ENCODE measurements at regions not wholly inside any gene's neighbourhood (a gene's known extent, or its start where the extent isn't known, plus 50 kb on each side); places are given as distances from the start of the nearest gene placed in this dataset.

DNA sequence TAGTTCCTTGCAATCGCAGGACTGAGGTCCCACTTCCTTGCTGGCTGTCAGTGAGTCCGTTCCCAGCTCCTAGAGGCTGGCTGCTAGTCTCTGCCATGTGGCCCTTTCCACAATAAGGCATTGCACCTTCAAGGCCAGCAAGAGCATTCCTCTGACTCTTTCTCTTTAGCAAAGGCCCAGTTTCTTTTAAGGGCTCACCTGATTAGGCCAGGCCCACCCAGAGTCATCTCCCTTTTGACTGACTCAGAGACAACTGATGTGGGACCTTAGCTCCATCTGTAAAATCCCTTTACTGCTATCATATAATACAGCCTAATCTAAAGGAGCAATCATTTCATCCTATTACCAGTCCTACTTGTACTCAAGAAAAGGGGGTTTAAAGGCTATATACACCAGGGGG is 278.2 kb downstream of the SLC4A3 start:
- no peak for DNase-seq

DNA sequence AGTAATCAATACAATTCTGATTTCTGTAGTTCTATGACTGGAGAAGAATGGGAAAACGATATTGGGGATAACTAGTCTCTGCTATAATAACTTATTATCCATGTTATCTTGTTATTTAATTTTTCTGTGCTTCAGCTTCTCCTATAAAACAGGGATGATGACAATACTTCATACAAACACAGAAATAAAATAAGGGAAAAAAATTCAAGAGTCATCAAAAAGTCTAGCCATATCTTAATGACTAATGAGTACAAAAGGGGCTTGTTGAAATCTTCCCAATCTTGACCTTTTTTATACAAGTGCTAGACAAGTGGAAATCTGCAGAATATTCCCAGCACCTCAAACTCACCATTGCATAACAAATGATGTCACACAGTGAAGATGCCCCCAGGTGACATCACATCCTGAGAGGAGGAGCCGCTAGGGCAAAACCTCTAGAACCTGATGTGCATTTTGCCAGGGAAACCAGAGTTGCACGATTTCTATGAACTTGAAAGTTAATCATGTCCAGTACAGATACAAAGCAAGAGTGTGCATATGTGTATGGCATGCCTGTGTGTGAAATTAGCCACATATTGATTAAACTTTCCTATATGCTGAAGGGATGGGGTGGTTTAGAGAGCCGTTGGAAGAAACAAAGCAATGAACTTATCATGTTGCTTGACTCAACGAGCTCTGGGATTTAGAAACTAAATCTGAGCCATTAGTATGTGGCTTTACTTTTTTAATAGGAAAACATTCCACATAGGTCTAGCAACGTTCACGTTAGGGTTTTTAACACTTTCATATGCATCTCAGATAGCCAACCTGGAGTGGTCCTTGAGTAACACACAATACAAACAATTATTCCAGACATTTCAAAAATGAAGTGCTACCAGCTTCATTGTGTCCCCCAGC is 278.9 kb downstream of the SLC4A3 start:
- DNase-seq: no peak

DNA sequence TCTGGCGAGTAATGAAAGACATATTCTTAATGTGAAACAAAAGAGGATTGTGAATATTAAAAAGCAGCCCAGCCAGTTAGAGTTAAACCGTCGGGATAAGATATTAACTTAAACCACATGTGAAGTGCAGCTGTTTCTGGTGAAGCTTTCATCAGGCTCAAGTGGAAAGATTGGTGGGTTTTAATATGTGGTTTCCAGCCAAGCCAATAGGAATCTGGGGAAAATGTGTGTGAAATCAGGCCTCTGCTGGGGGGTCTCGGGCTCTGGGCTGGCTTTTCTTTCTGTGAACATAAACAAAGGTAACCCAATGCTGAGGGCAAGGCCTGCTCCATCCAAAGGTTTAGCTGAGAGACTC is 279.6 kb downstream of the SLC4A3 start:
- no peak for DNase-seq

DNA sequence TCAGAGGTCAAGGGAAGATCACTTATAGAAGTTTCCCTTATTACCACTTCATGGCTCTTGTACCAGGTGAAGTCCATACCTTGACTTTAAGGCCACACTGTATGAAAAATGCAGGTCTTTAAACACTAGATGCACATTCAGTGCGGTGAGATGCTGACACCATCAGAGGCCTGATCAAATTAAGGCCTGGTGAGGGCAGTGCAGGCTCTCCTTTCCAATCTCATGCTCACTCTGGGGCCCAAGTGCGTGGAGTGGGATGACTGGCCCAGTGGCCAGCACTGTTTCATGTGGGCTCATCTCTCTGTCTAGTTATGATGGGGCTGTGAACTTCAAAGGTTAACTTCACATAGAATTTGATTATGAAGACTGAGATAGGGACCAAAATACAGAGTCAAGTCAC is 281.1 kb downstream of the SLC4A3 start:
- no peak for DNase-seq

DNA sequence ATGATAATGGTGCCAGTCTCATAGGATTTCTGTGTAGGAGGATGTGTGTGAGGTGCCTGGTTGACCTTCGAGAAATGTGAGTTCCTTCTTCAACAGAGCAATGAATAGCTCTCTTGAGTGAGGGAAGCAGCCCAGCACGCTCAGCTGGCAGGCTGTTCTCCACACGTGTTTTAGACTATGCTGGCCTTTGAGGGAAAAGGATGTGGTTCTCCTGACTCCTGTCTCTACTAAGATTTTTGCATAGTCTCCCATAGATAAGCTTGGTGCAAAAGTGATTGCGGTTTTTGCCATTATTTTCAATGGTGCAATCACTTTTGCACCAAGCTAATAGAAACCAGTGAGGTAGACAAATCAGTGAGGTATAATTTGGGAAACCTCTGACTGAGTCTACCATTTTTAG is 284.1 kb downstream of the SLC4A3 start:
- no peak for DNase-seq

DNA sequence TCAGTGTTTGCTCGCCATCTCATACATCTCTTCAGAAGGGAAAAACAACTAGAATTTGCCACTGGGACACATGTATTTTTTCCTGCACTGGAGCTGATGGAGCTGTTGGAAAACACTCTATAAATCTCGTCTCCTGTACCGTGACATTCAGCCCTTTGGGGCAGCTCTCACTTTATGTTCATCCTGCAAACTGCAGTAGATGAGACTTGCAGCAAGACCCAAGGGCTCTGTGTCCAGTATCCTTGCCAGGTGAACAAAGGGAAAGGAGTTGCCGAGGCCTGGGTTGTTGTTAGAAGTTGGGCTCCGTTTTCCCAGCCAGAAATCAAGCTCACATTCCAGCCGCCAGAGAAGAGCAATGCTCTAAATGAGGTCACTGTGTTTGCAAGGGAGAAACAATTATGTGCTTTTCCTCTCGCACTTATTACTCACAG is 285.1 kb downstream of the SLC4A3 start:
- DNase-seq: peak; percentile 31

DNA sequence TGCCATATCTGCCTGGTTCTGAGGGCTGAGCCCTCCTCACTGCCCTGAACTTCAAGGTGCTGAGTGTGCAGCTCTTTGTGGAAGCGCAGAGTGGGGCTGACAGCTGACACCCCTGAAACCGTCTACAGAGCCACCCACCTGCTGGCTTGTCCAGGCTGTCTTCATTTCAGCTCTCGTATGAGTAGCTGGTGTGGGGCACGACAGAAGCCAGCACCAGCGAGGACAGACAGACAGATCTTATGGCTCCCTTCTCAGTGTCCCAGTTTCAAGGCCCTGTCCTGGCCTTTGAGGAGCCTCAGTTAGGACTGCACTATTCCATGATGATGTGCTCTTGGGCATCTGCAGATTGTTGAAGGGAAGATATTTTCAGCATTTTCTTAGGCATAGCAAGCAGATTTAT is 287.1 kb downstream of the SLC4A3 start:
- no peak for DNase-seq

DNA sequence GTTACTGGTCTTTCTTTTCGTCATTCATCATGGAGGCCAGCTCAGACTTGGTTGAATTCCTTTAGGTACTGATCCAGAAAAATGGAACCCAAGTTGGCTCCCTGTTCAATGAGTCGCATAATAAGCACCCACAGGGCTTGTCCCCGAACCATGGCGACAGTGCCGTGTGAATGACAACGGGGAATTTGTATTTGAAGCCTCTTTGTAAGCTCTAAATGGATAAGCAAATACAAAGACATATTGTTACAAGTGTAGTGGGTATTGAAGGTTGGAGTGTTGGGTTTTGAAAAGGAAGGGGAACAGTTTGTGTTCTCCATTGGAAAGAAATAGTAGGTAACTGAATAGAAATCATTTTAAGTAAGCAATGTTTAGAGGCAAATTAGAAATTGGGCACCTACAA is 288.9 kb downstream of the SLC4A3 start:
- no peak for DNase-seq

DNA sequence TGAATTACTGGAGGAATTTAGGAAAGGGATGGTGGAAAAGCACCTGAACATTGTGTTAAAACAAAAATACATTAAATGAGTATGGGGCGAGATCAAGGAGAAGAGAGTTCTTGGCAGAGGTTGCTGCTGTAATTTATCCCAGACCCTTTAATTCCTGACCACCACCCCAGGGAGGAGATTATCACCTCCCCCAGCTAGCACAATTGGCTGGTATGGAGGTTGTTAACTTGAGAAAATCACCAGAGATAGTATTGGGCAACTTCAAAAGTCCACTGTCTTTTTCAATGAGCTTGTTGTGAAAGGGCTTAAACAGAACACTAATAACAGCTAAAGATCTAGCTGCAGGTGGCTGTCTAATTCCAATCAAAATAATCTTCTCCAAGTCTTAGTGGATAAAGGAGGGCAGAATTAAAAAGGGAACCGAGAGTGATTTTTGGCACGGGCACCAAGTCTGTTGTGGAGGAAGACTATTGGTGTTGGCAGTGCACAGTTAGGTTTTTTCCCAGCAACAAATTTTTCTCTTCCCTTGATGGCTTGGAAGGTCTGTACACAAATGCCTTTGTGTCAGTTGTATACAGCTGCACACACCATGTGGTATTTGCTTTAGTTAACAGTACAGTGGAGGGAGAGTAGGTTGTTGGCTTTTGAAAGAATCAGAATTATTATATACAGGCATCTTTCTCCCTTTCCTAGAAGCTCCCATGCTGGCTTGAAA is 289.5 kb downstream of the SLC4A3 start:
- no peak for DNase-seq

DNA sequence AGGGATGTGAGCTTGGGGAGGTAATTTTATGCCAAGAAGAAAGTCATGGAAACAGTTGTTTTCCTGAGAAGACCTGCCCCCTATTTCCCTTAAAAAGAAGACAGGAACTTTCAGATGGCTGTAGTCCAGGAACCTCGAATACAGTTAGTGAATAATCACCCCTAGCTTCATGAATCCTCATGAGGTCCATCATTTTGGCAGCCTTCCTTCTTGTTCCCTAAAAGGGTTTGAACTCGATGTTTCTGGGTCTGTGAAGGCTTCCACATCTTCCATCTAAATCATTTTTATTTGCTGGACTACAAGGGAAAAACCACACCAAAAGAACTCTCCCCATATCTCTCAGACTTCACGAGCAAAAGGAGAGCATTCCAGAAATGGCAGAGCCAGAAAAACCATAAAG is 290.8 kb downstream of the SLC4A3 start:
- no peak for DNase-seq

DNA sequence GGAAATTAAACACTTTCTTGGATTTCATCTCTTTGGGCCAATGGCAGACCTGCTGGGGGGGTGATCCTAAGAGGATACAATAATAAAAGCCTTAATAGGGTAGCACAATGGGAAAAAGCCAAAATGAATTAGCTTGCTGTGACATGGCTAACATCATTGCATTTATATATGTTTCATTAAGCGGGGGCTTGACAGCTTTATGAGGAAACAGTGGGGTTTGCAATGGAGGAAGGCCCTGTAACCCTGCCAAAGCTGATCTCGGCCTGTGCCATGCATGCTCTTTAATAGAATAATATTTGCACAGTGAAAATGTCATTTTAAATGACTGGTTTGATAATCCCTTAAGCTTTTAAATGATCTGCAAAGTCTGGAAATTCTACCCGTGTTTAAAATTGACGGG is 291.5 kb downstream of the SLC4A3 start:
- no peak for DNase-seq

DNA sequence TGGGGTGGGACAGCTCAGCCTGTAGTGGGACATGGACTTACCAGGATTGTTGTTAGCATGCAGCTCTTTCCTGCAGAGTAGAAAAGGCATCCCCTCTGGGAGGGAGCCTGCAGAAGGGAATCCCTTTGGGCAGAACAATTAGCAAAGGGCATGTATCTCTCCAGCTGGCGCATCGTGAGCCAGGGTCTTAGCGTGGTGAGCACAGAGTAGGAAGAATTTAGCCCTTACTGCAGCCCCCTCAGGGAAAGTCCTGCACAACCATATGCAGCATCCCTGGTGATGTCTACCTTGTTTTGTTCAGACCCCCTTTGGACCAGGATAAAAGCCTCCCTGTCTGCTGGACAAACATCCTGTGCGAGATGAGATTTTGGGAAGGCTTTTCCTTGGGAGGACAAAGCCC is 292.1 kb downstream of the SLC4A3 start:
- no peak for DNase-seq

DNA sequence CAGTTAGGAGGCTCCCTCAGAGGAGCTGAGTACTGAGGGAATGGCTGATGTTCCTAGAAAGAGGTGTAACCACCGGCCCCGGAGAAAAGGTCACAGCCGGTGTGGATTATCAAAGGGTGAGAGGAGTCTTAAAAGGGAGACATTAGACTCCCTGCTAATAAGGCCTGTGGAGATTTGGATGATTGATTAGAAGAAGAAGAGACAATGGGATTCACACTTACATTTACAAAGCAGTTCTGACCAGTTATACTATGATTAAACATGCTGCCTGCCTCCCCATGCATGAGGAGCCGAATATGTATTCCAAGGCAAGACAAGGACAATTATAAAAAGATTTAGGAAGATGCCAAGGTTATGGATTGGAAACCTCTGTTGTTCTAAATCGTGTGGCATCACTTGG is 302.4 kb downstream of the SLC4A3 start:
- DNase-seq: no peak

DNA sequence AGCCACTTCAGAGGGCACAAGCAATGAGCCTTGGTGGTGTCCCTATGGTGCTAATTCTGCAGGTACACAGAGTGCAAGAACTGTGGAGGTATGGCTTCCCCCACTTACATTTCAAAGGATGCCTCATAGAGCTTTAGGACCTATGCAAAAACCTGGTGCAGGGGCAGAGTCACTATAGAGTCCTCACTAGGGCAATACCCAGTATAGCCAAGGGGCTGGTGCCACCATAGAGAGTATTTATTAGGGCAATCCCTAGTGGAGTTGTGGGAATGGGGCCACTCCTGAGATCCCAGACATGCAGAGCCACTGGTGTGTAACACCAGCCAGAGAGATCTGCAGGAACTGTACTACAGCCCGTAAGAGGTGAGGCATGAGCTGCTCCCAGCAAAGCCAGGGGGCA is 312.2 kb downstream of the SLC4A3 start:
- no peak for DNase-seq

DNA sequence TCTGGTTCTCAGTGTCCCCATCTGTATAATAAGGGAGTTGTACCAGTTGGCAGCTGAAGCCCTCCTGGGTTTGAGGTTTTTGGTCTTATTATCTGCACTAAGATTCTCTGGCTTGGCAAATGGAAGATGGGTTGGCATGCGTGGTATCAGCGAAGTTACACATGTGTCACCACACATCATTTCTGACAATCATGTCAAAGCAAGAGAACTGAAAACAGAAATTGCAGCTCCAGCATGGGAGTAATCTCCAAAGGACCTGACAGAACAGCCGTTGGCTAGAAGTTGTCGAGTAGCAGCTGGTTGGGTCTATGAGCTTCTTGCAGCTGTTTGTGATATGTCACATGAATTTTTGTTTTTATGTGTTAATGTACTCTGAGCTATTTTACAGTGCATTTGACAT is 317.4 kb downstream of the SLC4A3 start:
- no peak for DNase-seq

DNA sequence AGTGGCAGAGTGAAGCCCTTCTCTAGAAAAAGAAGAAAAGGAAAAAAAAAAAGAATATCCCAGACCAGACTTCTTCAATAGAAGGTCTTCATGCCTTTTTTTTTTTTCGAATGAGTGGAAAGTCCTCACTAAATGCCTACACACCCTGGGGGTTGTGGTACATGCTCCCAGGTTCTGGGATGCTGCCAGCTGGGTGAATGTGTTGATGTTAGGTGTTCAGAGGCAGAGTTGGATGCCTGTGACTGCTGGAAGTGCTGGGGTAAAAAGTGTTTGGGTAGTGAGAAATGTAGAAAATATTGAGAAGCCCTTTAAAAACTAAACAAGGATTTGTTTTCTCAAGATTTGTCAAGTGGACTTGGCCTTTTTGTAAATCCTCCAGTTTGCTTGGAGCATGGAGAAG is 318.6 kb downstream of the SLC4A3 start:
- no peak for DNase-seq

DNA sequence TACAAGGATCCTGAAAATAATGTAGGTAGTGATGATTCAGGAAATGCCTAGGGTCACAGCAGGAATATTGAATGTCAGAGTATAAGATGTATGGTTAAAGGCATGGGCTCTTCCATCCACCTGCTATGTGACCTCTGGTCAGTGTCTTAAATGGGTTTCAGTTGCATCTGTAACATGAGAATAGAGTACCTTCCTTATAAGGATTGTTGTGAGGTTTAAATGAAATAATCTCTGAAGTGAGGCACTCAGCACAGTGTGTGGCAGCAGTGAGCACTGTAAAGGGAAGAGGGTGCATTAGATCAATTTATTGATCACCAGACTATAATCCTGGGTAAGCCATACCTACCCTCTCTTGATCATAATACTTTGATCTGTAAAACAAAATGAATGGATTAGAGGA is 319.1 kb downstream of the SLC4A3 start:
- DNase-seq: no peak

DNA sequence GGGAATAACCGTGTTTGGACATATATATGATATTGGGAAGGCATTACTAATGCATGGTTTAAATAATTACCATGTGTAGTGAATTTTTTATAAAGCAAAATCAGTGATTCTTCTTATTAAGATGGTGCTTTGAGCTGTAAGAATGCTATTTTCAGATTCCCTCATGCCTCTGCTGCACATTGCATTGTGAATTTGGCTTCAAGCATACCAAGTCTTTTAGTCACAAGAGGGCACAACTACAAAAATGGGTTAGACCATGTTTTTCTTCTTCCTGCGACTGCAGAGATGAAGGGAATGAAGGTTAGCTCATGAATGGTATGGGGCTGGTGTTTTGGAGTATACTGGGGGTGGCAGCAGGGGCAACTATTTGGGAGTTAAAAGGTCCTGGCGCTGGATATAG is 320.1 kb downstream of the SLC4A3 start:
- peak; percentile 58 for DNase-seq

DNA sequence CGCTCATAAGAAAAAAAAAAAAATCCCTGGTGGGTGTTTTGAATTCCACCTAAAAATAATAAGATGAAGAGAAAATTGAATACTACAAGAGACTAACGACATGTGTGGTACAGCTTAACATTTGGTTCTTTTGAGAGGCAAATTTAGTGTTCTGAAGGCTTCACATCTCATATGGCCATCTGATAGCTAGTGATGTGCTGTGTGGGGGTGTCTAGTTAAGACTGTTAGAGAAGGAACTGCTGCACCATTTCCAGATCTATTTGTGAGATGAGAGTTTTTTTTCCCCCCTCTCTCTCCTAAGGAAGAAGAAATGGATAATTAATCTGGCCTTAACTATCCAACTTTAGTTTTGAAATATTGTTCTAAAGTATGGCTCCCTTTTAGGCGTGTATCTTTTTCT is 321.6 kb downstream of the SLC4A3 start:
- no peak for DNase-seq

DNA sequence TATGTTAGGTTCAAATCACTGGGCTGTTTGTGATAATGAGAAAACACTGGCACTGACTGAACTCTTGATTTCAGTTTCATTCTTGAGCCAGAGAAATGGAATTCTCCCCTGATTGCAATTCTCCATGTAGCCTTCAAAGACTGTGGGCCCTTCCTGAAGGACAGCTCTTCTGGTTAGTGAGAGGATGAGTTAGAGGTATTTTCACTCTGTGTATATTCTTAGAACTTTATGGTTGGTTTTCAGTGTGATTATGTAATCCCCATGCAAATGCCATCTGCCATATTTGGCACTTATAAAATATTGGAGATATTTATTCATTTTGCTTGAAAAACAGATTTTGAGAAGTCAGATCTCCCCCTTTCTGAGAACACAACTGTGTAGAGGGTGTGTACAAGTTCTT is 323.7 kb downstream of the SLC4A3 start:
- peak; percentile 19 for DNase-seq

DNA sequence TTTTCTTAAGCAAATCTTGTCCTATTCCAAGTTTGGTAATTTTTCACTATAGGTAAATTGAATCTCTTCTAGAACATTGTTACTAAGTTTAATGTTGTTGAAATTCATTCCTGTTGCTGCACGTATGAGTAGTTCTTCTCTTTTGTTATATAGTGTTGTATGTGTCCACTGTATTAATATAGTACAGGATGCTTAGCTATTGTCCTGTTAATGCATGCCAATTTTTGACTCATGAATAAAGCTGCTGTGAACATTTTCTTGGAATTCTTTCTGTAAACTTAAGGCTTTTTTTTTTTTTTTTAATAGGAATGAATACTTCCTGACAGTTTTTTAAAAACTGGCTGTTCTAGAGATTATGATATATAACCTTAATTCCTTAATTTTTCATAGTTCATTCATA is 326.9 kb downstream of the SLC4A3 start:
- DNase-seq: peak; percentile 58

DNA sequence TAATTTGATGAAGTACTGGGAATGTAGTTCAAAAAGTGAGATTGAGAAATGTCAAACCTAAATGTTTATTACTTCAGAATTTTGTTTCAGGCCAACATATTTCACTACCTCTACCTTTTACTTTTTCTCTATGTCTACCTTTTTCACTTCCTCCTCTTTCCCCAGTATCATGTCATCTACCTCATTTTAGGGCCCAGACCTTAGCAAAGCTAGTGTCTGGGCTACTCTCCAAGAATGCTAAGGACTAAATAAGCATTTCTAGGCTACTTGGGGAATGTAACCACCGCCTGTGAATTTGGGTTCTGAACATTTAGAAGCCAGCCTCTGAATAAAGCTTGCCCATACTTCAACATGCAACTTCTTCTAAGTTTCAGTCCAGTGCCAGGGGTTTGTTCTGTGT is 330.4 kb downstream of the SLC4A3 start:
- DNase-seq: no peak

DNA sequence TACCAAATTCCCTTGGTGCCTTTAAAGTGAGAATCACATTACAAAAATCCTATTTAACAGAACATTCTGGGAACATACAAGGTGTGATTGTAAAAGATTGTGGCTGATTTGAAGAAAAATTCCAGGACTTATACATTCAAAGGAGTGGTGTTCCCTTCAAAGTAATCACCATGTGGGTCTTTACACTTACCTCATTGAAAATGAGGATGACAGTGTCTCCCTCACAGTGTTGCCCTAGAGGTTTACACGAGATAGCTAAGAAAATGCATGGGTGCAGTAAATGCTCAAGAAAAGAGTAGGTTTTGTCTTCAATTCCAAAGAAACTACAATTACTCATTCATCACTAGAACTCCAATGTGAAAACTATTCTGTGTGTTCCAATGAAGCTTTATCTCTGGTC is 331.5 kb downstream of the SLC4A3 start:
- no peak for DNase-seq

DNA sequence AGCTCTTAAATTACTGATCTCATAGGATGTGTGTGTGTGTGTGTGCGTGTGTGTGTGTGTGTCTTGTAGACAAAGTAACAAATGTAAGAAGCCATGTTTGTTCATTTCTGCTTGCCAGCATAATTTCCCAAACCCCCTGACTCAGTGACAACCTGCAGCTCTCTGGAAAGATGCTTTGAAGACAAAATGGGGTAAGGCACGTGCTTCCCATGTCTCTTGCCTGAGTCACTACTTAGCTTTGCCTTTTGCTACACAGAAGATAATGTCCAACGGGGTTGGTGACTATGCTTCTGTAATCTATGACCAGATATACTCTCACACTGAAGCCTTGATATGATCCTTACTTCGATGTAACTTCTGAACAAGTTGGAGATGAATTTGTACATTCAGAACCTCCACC is 332.0 kb downstream of the SLC4A3 start:
- peak; percentile 44 for DNase-seq

Data from HCEC 1CT (cell line).